OCI-LY1 (cell line): ENCODE measurements at regions not wholly inside any gene's neighbourhood (a gene's known extent, or its start where the extent isn't known, plus 50 kb on each side); places are given as distances from the start of the nearest gene placed in this dataset.

ENCODE experiments used
- EZH2 ChIP-seq: fragments of 200-600 bp; sonication (generic), shearing (Covaris generic); IDR thresholded peaks from 2 replicates; pipeline ENCODE4 v1.8.0; 2017; ENCODE audit warnings: borderline replicate concordance, mixed run types, mild to moderate bottlenecking, antibody characterized with exemption, low read length, moderate library complexity, mixed read lengths
- TF ChIP-seq, protein P1 (sequence below): fragments of 200-600 bp; sonication (generic), shearing (Covaris generic); IDR thresholded peaks from 2 replicates; pipeline ENCODE4 v1.5.1; 2017; ENCODE audit warnings: mild to moderate bottlenecking, antibody characterized with exemption, low read length, moderate library complexity, mixed read lengths

DNA sequence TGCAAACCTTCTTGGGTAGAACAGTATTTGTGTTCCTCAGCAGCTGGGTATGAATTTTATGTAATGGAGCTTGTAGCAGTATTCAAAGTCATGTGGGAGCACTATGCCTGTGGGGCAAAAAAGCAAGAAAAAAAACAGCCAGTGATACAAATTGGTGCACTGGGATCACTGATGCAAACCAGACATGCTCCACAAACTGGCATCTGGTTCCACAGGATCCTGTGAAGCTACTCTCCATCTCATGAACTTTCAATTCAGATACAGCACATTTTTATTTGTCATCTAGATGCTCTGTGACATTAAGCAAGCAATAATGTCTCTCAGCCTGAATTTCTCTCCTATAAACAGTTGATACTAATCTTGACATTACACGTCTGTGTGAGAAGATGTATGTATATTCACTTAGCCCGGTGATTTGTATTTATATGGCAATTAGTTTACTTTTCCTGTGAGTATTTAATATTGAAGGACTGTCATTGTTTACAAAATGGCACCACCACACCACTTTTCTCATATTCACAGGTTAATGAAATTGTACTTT is 208.5 kb upstream of the GRIA4 start:
- TF ChIP-seq, protein P1, sequence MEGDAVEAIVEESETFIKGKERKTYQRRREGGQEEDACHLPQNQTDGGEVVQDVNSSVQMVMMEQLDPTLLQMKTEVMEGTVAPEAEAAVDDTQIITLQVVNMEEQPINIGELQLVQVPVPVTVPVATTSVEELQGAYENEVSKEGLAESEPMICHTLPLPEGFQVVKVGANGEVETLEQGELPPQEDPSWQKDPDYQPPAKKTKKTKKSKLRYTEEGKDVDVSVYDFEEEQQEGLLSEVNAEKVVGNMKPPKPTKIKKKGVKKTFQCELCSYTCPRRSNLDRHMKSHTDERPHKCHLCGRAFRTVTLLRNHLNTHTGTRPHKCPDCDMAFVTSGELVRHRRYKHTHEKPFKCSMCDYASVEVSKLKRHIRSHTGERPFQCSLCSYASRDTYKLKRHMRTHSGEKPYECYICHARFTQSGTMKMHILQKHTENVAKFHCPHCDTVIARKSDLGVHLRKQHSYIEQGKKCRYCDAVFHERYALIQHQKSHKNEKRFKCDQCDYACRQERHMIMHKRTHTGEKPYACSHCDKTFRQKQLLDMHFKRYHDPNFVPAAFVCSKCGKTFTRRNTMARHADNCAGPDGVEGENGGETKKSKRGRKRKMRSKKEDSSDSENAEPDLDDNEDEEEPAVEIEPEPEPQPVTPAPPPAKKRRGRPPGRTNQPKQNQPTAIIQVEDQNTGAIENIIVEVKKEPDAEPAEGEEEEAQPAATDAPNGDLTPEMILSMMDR, result no peak
- no peak for TF ChIP-seq EZH2
